Trophoblast cell (in vitro differentiated cells and primary cell): ENCODE measurements at regions not wholly inside any gene's neighbourhood (a gene's known extent, or its start where the extent isn't known, plus 50 kb on each side); places are given as distances from the start of the nearest gene placed in this dataset.

ENCODE experiments used
- DNase-seq, 2 donors: peaks; one replicate each; pipeline ENCODE4 v3.0.0-alpha.2; 2016
- H2AFZ ChIP-seq: 2 replicates; pipeline ENCODE4 v1.6.1; 2013; ENCODE audit warnings: low read length, moderate library complexity, mild to moderate bottlenecking; ENCODE audit not compliant: insufficient read depth, poor library complexity
- H2AK5ac ChIP-seq: 2 replicates; pipeline ENCODE4 v1.6.1; 2013; ENCODE audit warnings: mild to moderate bottlenecking, low read length
- H2BK120ac ChIP-seq: 2 replicates; pipeline ENCODE4 v1.6.1; 2013; ENCODE audit warnings: low read length, mild to moderate bottlenecking, moderate library complexity; ENCODE audit not compliant: insufficient read depth, poor library complexity
- H2BK12ac ChIP-seq: 2 replicates; pipeline ENCODE4 v1.6.1; 2013; ENCODE audit warnings: mild to moderate bottlenecking, low read length, moderate library complexity
- H2BK5ac ChIP-seq: 2 replicates; pipeline ENCODE4 v1.6.1; 2013; ENCODE audit warnings: low read length, low read depth, moderate library complexity, mild to moderate bottlenecking; ENCODE audit not compliant: poor library complexity
- H3K14ac ChIP-seq: 2 replicates; pipeline ENCODE4 v1.6.1; 2013; ENCODE audit warnings: mild to moderate bottlenecking, low read length
- H3K18ac ChIP-seq: 2 replicates; pipeline ENCODE4 v1.6.1; 2013; ENCODE audit warnings: mild to moderate bottlenecking, low read length
- H3K23ac ChIP-seq: 2 replicates; pipeline ENCODE4 v1.6.1; 2013; ENCODE audit warnings: low read length
- H3K27ac ChIP-seq: 2 replicates; pipeline ENCODE4 v1.5.1; 2013; ENCODE audit warnings: low read depth, mild to moderate bottlenecking, inconsistent platforms, low read length, moderate library complexity
- H3K27me3 ChIP-seq: 2 replicates; pipeline ENCODE4 v1.6.1; 2013; ENCODE audit warnings: inconsistent platforms, mild to moderate bottlenecking, low read length, moderate library complexity; ENCODE audit not compliant: insufficient read depth
- H3K36me3 ChIP-seq, 2 experiments: 1 replicate in 1 of 2; 2 replicates in 1 of 2; pipeline ENCODE4 v1.6.1; 2013; ENCODE audit warnings: low read length in 2 of 2, mild to moderate bottlenecking in 2 of 2, moderate library complexity in 1 of 2; ENCODE audit not compliant: insufficient read depth in 2 of 2, control insufficient read depth in 1 of 2
- H3K4ac ChIP-seq: 2 replicates; pipeline ENCODE4 v1.6.1; 2013; ENCODE audit warnings: low read depth, mild to moderate bottlenecking, low read length, moderate library complexity
- H3K4me1 ChIP-seq, 2 experiments: 1 replicate in 1 of 2; 2 replicates in 1 of 2; pipeline ENCODE4 v1.6.1; 2013; ENCODE audit warnings: low read length in 2 of 2, mild to moderate bottlenecking in 2 of 2, moderate library complexity in 1 of 2; ENCODE audit not compliant: insufficient read depth in 2 of 2, control insufficient read depth in 1 of 2
- H3K4me2 ChIP-seq: 2 replicates; pipeline ENCODE4 v1.6.1; 2013; ENCODE audit warnings: inconsistent platforms, mild to moderate bottlenecking, low read length, moderate library complexity
- H3K4me3 ChIP-seq: 2 replicates; pipeline ENCODE4 v1.5.1; 2013; ENCODE audit warnings: mild to moderate bottlenecking, low read depth, low read length, inconsistent platforms
- H3K79me1 ChIP-seq: one replicate; pipeline ENCODE4 v1.6.1; 2013; ENCODE audit warnings: low read length
- H3K79me2 ChIP-seq: 2 replicates; pipeline ENCODE4 v1.6.1; 2013; ENCODE audit warnings: low read length, mild to moderate bottlenecking; ENCODE audit not compliant: control insufficient read depth, insufficient read depth, poor library complexity
- H3K9ac ChIP-seq: 2 replicates; pipeline ENCODE4 v1.6.1; 2013; ENCODE audit warnings: mild to moderate bottlenecking, low read length
- H3K9me3 ChIP-seq: 2 replicates; pipeline ENCODE4 v1.6.1; 2013; ENCODE audit warnings: low read depth, mild to moderate bottlenecking, control low read depth, inconsistent platforms, low read length; ENCODE audit not compliant: insufficient read depth
- H4K12ac ChIP-seq: 2 replicates; pipeline ENCODE4 v1.6.1; 2013; ENCODE audit warnings: low read depth, mild to moderate bottlenecking, low read length, moderate library complexity
- H4K8ac ChIP-seq: 2 replicates; pipeline ENCODE4 v1.6.1; 2013; ENCODE audit warnings: low read depth, mild to moderate bottlenecking, low read length, moderate library complexity
- H4K91ac ChIP-seq: one replicate; pipeline ENCODE4 v1.6.1; 2013; ENCODE audit warnings: low read depth, mild to moderate bottlenecking, low read length, moderate library complexity
- WGBS: extraction: QIAGEN DNeasy Blood & Tissue Kit; methylation state at CpG from one replicate; pipeline ENCODE4 v1.1.7; 2013; ENCODE audit warnings: missing lambda C conversion rate; ENCODE audit not compliant: insufficient read length, insufficient coverage; ENCODE audit errors: extremely low coverage; 5-methylcytosine and 5-hydroxymethylcytosine counted together

GRCh38 chr13:107329991-107330390 lies 762.1 kb upstream of the ARGLU1 start:
- Histone ChIP-seq H4K91ac (no peak overlapping the region), H4K8ac (no peak overlapping the region), H3K36me3 (no peaks in the 10 kb centered on the region), H3K9ac (no peak overlapping the region), H3K9me3 (no peaks in the 10 kb centered on the region), H2AFZ (no peak overlapping the region), H2BK12ac (no peak overlapping the region), H3K4me2 (no peak overlapping the region), H2AK5ac (no peak overlapping the region), H2BK5ac (no peak overlapping the region), H3K4me1 (no peaks in the 10 kb centered on the region), H3K23ac (no peak overlapping the region), H3K27ac (no peak overlapping the region), H3K14ac (no peak overlapping the region), H3K18ac (no peak overlapping the region), H3K4me3 (no peak overlapping the region), H3K79me2 (no peaks in the 10 kb centered on the region), H3K4ac (no peak overlapping the region), H3K27me3 (no peaks in the 10 kb centered on the region), H2BK120ac (no peak overlapping the region), H4K12ac (no peak overlapping the region), H3K79me1 (no peaks in the 10 kb centered on the region)
- WGBS = no CpG with 5 or more reads among the region's 5 CpGs
- no peak for DNase-seq

GRCh38 chr13:107324416-107325204 lies 756.7 kb upstream of the ARGLU1 start:
- Histone ChIP-seq H3K79me2 (no peaks in the 10 kb centered on the region), H3K27me3 (no peaks in the 10 kb centered on the region), H2AFZ (no peak overlapping the region), H3K9ac (no peak overlapping the region), H3K14ac (no peak overlapping the region), H3K79me1 (no peaks in the 10 kb centered on the region), H2BK120ac (no peak overlapping the region), H2BK12ac (no peak overlapping the region), H3K4me3 (no peak overlapping the region), H2BK5ac (no peak overlapping the region), H3K18ac (no peak overlapping the region), H4K91ac (no peak overlapping the region), H4K8ac (no peak overlapping the region), H2AK5ac (no peak overlapping the region), H3K4me2 (no peak overlapping the region), H3K27ac (no peak overlapping the region), H3K4me1 (no peaks in the 10 kb centered on the region), H3K9me3 (no peaks in the 10 kb centered on the region), H4K12ac (no peak overlapping the region), H3K23ac (no peak overlapping the region), H3K4ac (no peak overlapping the region), H3K36me3 (no peaks in the 10 kb centered on the region)
- no CpG with 5 or more reads among the region's 2 CpGs for WGBS
- no peak for DNase-seq

GRCh38 chr13:107322228-107322627 lies 754.3 kb upstream of the ARGLU1 start:
- no peak overlapping the region for H3K4me2 ChIP-seq
- no peaks in the 10 kb centered on the region for H3K79me1 ChIP-seq
- H3K27me3 ChIP-seq = no peaks in the 10 kb centered on the region
- H3K79me2 ChIP-seq = no peaks in the 10 kb centered on the region
- no peak for DNase-seq
- H3K14ac ChIP-seq = no peak overlapping the region
- no peak overlapping the region for H3K27ac ChIP-seq
- H3K9me3 ChIP-seq = no peaks in the 10 kb centered on the region
- no peak overlapping the region for H3K4ac ChIP-seq
- no peak overlapping the region for H3K23ac ChIP-seq
- H3K4me3 ChIP-seq = no peak overlapping the region
- no peaks in the 10 kb centered on the region for H3K36me3 ChIP-seq
- H2AFZ ChIP-seq = no peak overlapping the region
- no peak overlapping the region for H3K18ac ChIP-seq
- H2AK5ac ChIP-seq = no peak overlapping the region
- no CpG with 5 or more reads among the region's 2 CpGs for WGBS
- H3K4me1 ChIP-seq = no peaks in the 10 kb centered on the region
- no peak overlapping the region for H2BK5ac ChIP-seq
- no peak overlapping the region for H4K8ac ChIP-seq
- no peak overlapping the region for H2BK120ac ChIP-seq
- H4K91ac ChIP-seq = no peak overlapping the region
- no peak overlapping the region for H2BK12ac ChIP-seq
- H4K12ac ChIP-seq = no peak overlapping the region
- no peak overlapping the region for H3K9ac ChIP-seq

- DNase-seq = no peak
- Histone ChIP-seq H3K18ac (no peak overlapping the region), H3K23ac (no peak overlapping the region), H3K79me2 (no peaks in the 10 kb centered on the region), H3K14ac (no peak overlapping the region), H3K36me3 (no peaks in the 10 kb centered on the region), H4K8ac (no peak overlapping the region), H3K4me3 (no peak overlapping the region), H4K12ac (no peak overlapping the region), H2BK12ac (no peak overlapping the region), H3K27me3 (no peaks in the 10 kb centered on the region), H3K4me1 (no peaks in the 10 kb centered on the region), H3K9ac (no peak overlapping the region), H4K91ac (no peak overlapping the region), H3K9me3 (no peaks in the 10 kb centered on the region), H2AK5ac (no peak overlapping the region), H2BK120ac (no peak overlapping the region), H3K4me2 (no peak overlapping the region), H3K4ac (no peak overlapping the region), H2BK5ac (no peak overlapping the region), H3K79me1 (no peaks in the 10 kb centered on the region), H3K27ac (no peak overlapping the region), H2AFZ (no peak overlapping the region)
- WGBS = no CpG with 5 or more reads among the region's 1 CpG
Measured at GRCh38 chr13:107305178-107305577, 737.2 kb upstream of the ARGLU1 start.
